ENCODE measurements at regions not wholly inside any gene's neighbourhood (a gene's known extent, or its start where the extent isn't known, plus 50 kb on each side); places are given as distances from the start of the nearest gene placed in this dataset.

DNA sequence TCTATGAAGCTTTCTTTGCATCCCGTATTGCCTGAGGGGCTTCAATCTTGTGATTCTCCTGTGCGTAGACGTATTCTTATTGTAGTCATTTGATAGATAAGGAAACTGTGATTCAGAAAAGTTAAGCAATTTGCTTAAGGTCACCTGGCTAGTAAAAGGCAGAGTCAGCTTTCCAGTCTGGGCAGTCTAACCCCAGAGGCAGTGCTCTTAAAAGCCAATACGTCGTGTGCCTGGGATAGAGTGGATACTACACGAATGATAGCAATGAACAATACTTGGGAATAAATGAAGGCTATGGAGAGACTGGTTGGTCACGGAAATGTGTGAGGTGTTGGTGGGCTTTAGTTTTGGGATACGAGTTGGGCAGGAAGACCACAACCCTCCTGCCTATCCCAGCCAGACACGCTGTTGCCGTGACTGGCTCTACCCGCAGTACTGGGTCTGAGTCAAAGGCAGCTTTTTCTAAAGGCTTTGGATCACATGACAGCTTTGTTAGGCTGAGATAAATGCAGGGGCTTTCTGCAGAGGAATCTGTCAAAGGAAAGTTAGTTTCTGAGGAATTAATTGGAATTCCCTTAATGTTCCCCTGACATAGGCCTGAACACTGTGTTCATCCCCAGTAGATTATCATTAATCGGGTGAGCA lies 302.6 kb downstream of the KIF4B start:
- no peak for DNase-seq (ENCODE audit: extremely low read depth, low read depth)
- TF ChIP-seq, protein P1, sequence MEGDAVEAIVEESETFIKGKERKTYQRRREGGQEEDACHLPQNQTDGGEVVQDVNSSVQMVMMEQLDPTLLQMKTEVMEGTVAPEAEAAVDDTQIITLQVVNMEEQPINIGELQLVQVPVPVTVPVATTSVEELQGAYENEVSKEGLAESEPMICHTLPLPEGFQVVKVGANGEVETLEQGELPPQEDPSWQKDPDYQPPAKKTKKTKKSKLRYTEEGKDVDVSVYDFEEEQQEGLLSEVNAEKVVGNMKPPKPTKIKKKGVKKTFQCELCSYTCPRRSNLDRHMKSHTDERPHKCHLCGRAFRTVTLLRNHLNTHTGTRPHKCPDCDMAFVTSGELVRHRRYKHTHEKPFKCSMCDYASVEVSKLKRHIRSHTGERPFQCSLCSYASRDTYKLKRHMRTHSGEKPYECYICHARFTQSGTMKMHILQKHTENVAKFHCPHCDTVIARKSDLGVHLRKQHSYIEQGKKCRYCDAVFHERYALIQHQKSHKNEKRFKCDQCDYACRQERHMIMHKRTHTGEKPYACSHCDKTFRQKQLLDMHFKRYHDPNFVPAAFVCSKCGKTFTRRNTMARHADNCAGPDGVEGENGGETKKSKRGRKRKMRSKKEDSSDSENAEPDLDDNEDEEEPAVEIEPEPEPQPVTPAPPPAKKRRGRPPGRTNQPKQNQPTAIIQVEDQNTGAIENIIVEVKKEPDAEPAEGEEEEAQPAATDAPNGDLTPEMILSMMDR (IDR thresholded peaks at IDR 0.05; ENCODE audit: low read depth, low read length), result no peak

DNA sequence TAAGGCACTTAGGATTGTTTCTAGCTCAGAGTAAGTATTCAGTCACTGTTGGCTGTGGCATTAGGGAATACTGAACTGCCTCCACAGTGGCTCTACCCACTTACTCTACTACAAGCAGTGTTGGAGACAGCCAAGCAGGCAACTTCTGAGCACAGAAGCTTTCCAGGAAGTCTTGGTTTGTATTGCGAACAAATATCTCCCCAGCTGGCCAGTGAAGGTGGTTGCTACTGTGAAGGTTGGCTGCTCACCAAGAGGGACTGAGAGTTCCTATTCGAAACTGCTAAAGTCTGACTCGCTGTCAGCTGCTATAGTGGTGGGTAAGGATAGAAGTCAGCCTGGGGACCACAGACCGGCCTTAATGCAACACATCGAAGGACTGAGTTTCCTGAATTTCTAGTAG lies 319.1 kb downstream of the KIF4B start:
- no peak for DNase-seq (ENCODE audit: extremely low read depth, low read depth)
- TF ChIP-seq, protein P1 (IDR thresholded peaks at IDR 0.05; ENCODE audit: low read depth, low read length), result no peak

DNA sequence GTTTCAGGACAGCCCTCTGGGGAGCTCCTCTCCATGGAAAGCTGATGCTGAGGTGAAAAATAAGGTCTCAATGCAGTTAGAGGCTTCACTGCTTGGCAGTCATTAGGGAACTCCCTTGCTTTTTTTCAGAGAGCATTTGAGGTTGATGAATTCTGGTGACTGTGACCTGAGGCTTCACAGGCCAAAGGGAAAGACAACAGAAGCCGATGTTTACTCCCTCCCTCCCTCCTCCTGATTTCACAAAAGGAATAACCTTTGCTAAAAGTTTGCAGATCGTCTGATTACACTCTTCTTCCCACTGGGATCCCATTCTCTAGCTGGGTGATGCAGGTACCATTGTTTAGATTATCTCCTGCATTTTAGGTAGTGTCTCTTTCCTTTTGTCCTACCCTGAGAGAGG lies 329.4 kb downstream of the KIF4B start:
- TF ChIP-seq, protein P1 (IDR thresholded peaks at IDR 0.05; ENCODE audit: low read depth, low read length), result no peak
- DNase-seq (ENCODE audit: extremely low read depth, low read depth), result no peak

DNA sequence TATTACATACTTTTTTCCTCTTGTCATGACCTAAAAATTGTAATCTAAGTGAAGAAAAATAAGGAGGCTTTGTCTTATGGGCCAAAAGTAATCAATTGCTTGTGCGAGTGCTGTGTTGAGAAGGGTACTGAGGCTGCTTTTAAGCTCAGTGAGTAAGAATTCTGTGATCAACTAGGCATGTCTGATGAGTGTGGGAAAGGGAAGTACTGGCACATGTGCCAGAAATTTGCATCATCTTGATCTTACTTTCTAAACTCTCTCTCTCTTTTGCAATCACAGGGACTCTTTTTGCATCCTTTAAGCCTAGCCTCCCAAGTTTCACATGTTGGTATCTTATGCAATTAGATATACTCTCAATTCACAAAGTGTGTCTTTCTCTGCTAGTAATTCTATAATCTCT lies 329.9 kb downstream of the KIF4B start:
- TF ChIP-seq, protein P1 (IDR thresholded peaks at IDR 0.05; ENCODE audit: low read depth, low read length), result no peak
- no peak for DNase-seq (ENCODE audit: extremely low read depth, low read depth)

DNA sequence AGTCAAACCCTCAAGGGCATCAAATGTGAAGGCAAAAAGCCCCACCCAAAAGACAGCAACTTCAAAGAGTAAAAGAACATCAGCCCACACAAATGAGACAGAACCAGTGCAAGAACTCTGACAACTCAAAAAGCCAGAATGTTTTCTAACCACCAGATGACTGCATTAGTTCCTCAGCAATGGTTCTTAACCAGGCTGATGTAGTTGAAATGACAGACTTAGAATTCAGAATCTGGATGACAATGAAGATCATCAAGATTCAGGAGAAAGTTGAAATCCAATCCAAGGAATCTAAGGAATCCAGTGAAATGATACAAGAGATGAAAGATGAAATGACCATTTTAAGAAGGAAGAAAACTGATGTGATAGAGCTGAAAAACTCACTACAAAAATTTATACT lies 339.7 kb downstream of the KIF4B start:
- DNase-seq (ENCODE audit: extremely low read depth, low read depth), result no peak
- TF ChIP-seq, protein P1 (IDR thresholded peaks at IDR 0.05; ENCODE audit: low read depth, low read length), result no peak

DNA sequence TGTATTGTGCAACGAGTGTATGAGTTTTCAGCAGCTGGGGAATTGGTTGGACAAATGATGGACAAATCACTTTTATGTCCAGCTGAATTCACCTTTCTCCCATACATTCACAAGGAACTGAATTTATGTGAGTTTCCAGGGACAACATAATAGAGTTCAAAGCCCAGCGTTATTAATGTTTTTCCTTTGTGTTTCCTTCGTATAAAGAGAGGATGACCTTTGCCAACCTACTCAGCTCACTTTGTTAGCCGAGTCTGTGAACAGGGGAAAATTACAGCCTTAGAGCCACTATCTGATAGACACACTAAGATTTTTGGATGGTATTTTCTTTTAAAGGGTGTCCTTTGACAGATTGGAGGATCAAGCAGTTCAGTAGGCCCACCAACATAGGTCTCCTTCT lies 352.5 kb downstream of the KIF4B start:
- DNase-seq (ENCODE audit: extremely low read depth, low read depth), result no peak
- TF ChIP-seq, protein P1 (IDR thresholded peaks at IDR 0.05; ENCODE audit: low read depth, low read length), result no peak

DNA sequence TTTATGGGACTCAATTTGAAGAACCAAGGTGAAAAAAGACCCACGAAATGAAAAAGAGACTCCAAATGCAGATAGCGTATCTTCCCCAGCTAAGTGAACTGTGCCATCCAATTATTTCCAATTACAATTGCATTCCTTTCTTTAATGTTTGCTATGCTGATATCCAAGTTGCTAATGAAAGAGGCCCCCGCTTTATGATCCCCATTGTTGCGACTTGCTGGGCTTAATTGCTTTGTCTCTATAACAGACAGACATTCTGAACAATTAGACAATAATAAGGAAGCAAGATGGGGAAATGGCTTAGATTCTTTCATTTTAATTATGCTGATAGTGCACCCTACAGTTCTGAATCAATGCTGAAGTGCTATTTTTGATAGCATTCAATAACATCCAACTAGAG lies 354.3 kb downstream of the KIF4B start:
- TF ChIP-seq, protein P1 (IDR thresholded peaks at IDR 0.05; ENCODE audit: low read depth, low read length), result no peak
- DNase-seq (ENCODE audit: extremely low read depth, low read depth), result no peak

Data from AG09319 (cell line).